HG03097 (cell line): ENCODE measurements at regions not wholly inside any gene's neighbourhood (a gene's known extent, or its start where the extent isn't known, plus 50 kb on each side); places are given as distances from the start of the nearest gene placed in this dataset.

ENCODE experiments used
- ATAC-seq: cut with Tn5 transposase; IDR thresholded peaks from one replicate; pipeline ENCODE4 v1.9.1; 2021; ENCODE audit not compliant: unreplicated experiment, low FRiP score

GRCh38 chr2:129319422-129319717, 660.1 kb upstream of the RAB6C start:
- no peak for ATAC-seq

GRCh38 chr2:129320288-129320687, 659.2 kb upstream of the RAB6C start:
- ATAC-seq: no peak

- no peak for ATAC-seq
These were observed 655.1 kb upstream of the RAB6C start for GRCh38 chr2:129324349-129324748.

GRCh38 chr2:129325151-129325550, 654.3 kb upstream of the RAB6C start:
- no peak for ATAC-seq

- no peak for ATAC-seq
These were observed 649.9 kb upstream of the RAB6C start for GRCh38 chr2:129329574-129329973.

GRCh38 chr2:129330504-129330903, 649.0 kb upstream of the RAB6C start:
- no peak for ATAC-seq

- ATAC-seq: no peak
These were observed 647.8 kb upstream of the RAB6C start for GRCh38 chr2:129331638-129332037.

- ATAC-seq: no peak
These were observed 645.3 kb upstream of the RAB6C start for GRCh38 chr2:129334128-129334527.

- ATAC-seq: no peak
These were observed 644.6 kb upstream of the RAB6C start for GRCh38 chr2:129334696-129335410.

GRCh38 chr2:129336276-129336675, 643.2 kb upstream of the RAB6C start:
- ATAC-seq: no peak

GRCh38 chr2:129337076-129337475, 642.4 kb upstream of the RAB6C start:
- ATAC-seq: no peak

GRCh38 chr2:129345540-129345939, 633.9 kb upstream of the RAB6C start:
- no peak for ATAC-seq

GRCh38 chr2:129347486-129348217, 631.8 kb upstream of the RAB6C start:
- peak; percentile 98 for ATAC-seq

- no peak for ATAC-seq
These were observed 624.8 kb upstream of the RAB6C start for GRCh38 chr2:129354631-129355030.

GRCh38 chr2:129361688-129362087, 617.8 kb upstream of the RAB6C start:
- no peak for ATAC-seq

GRCh38 chr2:129366263-129366662, 613.2 kb upstream of the RAB6C start:
- ATAC-seq: no peak

- no peak for ATAC-seq
These were observed 612.4 kb upstream of the RAB6C start for GRCh38 chr2:129367107-129367506.

- no peak for ATAC-seq
These were observed 610.0 kb upstream of the RAB6C start for GRCh38 chr2:129369437-129369836.

- ATAC-seq: no peak
These were observed 605.0 kb upstream of the RAB6C start for GRCh38 chr2:129374452-129374851.

GRCh38 chr2:129375632-129376425, 603.6 kb upstream of the RAB6C start:
- no peak for ATAC-seq

GRCh38 chr2:129376426-129377077, 602.9 kb upstream of the RAB6C start:
- ATAC-seq: no peak
